Mesenchymal stem cell (in vitro differentiated cells and primary cell): ENCODE measurements at regions not wholly inside any gene's neighbourhood (a gene's known extent, or its start where the extent isn't known, plus 50 kb on each side); places are given as distances from the start of the nearest gene placed in this dataset.

Experiments used
- DNase-seq: peaks from one replicate; pipeline ENCODE4 v3.0.0-alpha.2; 2013
- H2AFZ ChIP-seq: one replicate; pipeline ENCODE4 v1.6.1; 2013; ENCODE audit warnings: low read depth, mild to moderate bottlenecking, control low read depth, inconsistent platforms, low read length, moderate library complexity
- H2AK5ac ChIP-seq: 2 replicates; pipeline ENCODE4 v1.6.1; 2013; ENCODE audit warnings: low read length, moderate library complexity, mild to moderate bottlenecking, inconsistent platforms; ENCODE audit not compliant: severe bottlenecking
- H2BK120ac ChIP-seq: one replicate; pipeline ENCODE4 v1.6.1; 2013; ENCODE audit warnings: low read depth, mild to moderate bottlenecking, inconsistent platforms, low read length, moderate library complexity
- H2BK12ac ChIP-seq, 2 experiments: one replicate each; pipeline ENCODE4 v1.6.1; 2013; ENCODE audit warnings: inconsistent platforms in 2 of 2, low read length in 2 of 2, mild to moderate bottlenecking in 2 of 2, moderate library complexity in 2 of 2, control low read depth in 1 of 2
- H2BK15ac ChIP-seq: one replicate; pipeline ENCODE4 v1.6.1; 2013; ENCODE audit warnings: mild to moderate bottlenecking, low read depth, inconsistent platforms; ENCODE audit not compliant: poor library complexity, severe bottlenecking
- H2BK5ac ChIP-seq: 2 replicates; pipeline ENCODE4 v1.6.1; 2013; ENCODE audit warnings: low read depth, mild to moderate bottlenecking, low read length, control low read depth, inconsistent platforms; ENCODE audit not compliant: poor library complexity, severe bottlenecking
- H3K14ac ChIP-seq, 2 experiments: one replicate each; pipeline ENCODE4 v1.6.1; 2013; ENCODE audit warnings: inconsistent platforms in 2 of 2, low read length in 2 of 2, control low read depth in 1 of 2, mild to moderate bottlenecking in 1 of 2, moderate library complexity in 1 of 2
- H3K18ac ChIP-seq, 2 experiments: one replicate each; pipeline ENCODE4 v1.6.1; 2013; ENCODE audit warnings: inconsistent platforms in 2 of 2, low read length in 2 of 2, control low read depth in 1 of 2, low read depth in 1 of 2, mild to moderate bottlenecking in 1 of 2
- H3K23ac ChIP-seq, 2 experiments: one replicate each; pipeline ENCODE4 v1.6.1; 2013; ENCODE audit warnings: inconsistent platforms in 2 of 2, low read length in 2 of 2, mild to moderate bottlenecking in 2 of 2, moderate library complexity in 2 of 2, control low read depth in 1 of 2
- H3K27ac ChIP-seq: 2 replicates; pipeline ENCODE4 v1.5.1; 2013; ENCODE audit warnings: mild to moderate bottlenecking, moderate library complexity, low read length, control low read depth, inconsistent platforms; ENCODE audit not compliant: poor library complexity, severe bottlenecking
- H3K27me3 ChIP-seq, 2 experiments: 2 replicates each; pipeline versions ENCODE4 v1.6.1 to v1.7.0; 2013; ENCODE audit warnings: low read length in 2 of 2, mild to moderate bottlenecking in 2 of 2, moderate library complexity in 2 of 2, control low read depth in 1 of 2, inconsistent platforms in 1 of 2; ENCODE audit not compliant: control insufficient read depth in 1 of 2, insufficient read depth in 1 of 2
- H3K36me3 ChIP-seq, 2 experiments: 2 replicates each; pipeline versions ENCODE4 v1.6.1 to v1.7.0; 2013; ENCODE audit warnings: low read length in 2 of 2, control low read depth in 1 of 2, inconsistent platforms in 1 of 2, low read depth in 1 of 2, mild to moderate bottlenecking in 1 of 2; ENCODE audit not compliant: insufficient read depth in 2 of 2, control insufficient read depth in 1 of 2
- H3K4ac ChIP-seq, 2 experiments: one replicate each; pipeline ENCODE4 v1.6.1; 2013; ENCODE audit warnings: inconsistent platforms in 2 of 2, low read length in 2 of 2, mild to moderate bottlenecking in 2 of 2, moderate library complexity in 2 of 2, control low read depth in 1 of 2, low read depth in 1 of 2
- H3K4me1 ChIP-seq: 2 replicates; pipeline ENCODE4 v1.6.1; 2013; ENCODE audit warnings: low read depth, low read length, control low read depth; ENCODE audit not compliant: control insufficient read depth, insufficient read depth
- H3K4me2 ChIP-seq: 2 replicates; pipeline ENCODE4 v1.6.1; 2013; ENCODE audit warnings: low read length, mild to moderate bottlenecking, inconsistent platforms; ENCODE audit not compliant: poor library complexity, severe bottlenecking
- H3K4me3 ChIP-seq, 2 experiments: 2 replicates each; pipeline versions ENCODE4 v1.5.1 to v1.7.0; 2013; ENCODE audit warnings: low read length in 2 of 2, mild to moderate bottlenecking in 2 of 2, control low read depth in 1 of 2, low read depth in 1 of 2; ENCODE audit not compliant: insufficient read depth in 1 of 2
- H3K79me1 ChIP-seq: replicated peaks from 2 replicates; pipeline ENCODE4 v1.6.1; 2013; ENCODE audit warnings: mild to moderate bottlenecking, control low read depth, low read length, inconsistent platforms; ENCODE audit not compliant: poor library complexity, severe bottlenecking
- H3K9ac ChIP-seq: 2 replicates; pipeline ENCODE4 v1.7.0; 2013; ENCODE audit warnings: mild to moderate bottlenecking, low read length, moderate library complexity
- H3K9me3 ChIP-seq: 2 replicates; pipeline ENCODE4 v1.7.0; 2013; ENCODE audit warnings: mild to moderate bottlenecking, low read length; ENCODE audit not compliant: control insufficient read depth
- H4K8ac ChIP-seq: one replicate; pipeline ENCODE4 v1.6.1; 2013; ENCODE audit warnings: inconsistent platforms, mild to moderate bottlenecking, low read length, moderate library complexity
- H4K91ac ChIP-seq: one replicate; pipeline ENCODE4 v1.6.1; 2013; ENCODE audit warnings: mild to moderate bottlenecking, low read length, inconsistent platforms
- WGBS: methylation state at CpG from one replicate; pipeline ENCODE4 v1.1.7; 2013; ENCODE audit warnings: mixed read lengths; 5-methylcytosine and 5-hydroxymethylcytosine counted together

GRCh38 chr16:64540434-64540833 lies 581.4 kb downstream of the CDH11 start:
- WGBS: 78% methylated on average over 3 of the region's 3 CpGs
- Histone ChIP-seq H2BK120ac (no peak overlapping the region), H4K91ac (no peak overlapping the region), H3K14ac (no peak overlapping the region), H2AFZ (no peak overlapping the region), H3K9ac (no peak overlapping the region), H3K4me2 (no peak overlapping the region), H2BK15ac (no peak overlapping the region), H3K4me3 (no peak overlapping the region), H3K9me3 (no peaks in the 10 kb centered on the region), H3K4me1 (no peaks in the 10 kb centered on the region), H3K4ac (no peak overlapping the region), H4K8ac (no peak overlapping the region), H2BK12ac (no peak overlapping the region), H3K27ac (no peak overlapping the region), H3K27me3 (no peaks in the 10 kb centered on the region), H2BK5ac (no peak overlapping the region), H3K36me3 (no peaks in the 10 kb centered on the region), H3K23ac (no peak overlapping the region), H3K79me1 (no peaks in the 10 kb centered on the region), H3K18ac (no peak overlapping the region), H2AK5ac (no peak overlapping the region)
- DNase-seq: no peak

- no peak overlapping the region for H2AK5ac ChIP-seq
- no peak overlapping the region for H3K4ac ChIP-seq
- no peak for DNase-seq
- H3K4me3 ChIP-seq: no peak overlapping the region
- no peak overlapping the region for H4K8ac ChIP-seq
- H3K27ac ChIP-seq: no peak overlapping the region
- H4K91ac ChIP-seq: no peak overlapping the region
- no peak overlapping the region for H2AFZ ChIP-seq
- H3K9me3 ChIP-seq: no peaks in the 10 kb centered on the region
- no peaks in the 10 kb centered on the region for H3K27me3 ChIP-seq
- H2BK15ac ChIP-seq: no peak overlapping the region
- H3K23ac ChIP-seq: no peak overlapping the region
- no peak overlapping the region for H2BK5ac ChIP-seq
- H2BK120ac ChIP-seq: no peak overlapping the region
- no peak overlapping the region for H3K9ac ChIP-seq
- WGBS: 94% methylated on average over 4 of the region's 4 CpGs
- H3K4me2 ChIP-seq: no peak overlapping the region
- no peaks in the 10 kb centered on the region for H3K79me1 ChIP-seq
- no peak overlapping the region for H3K14ac ChIP-seq
- H3K4me1 ChIP-seq: no peaks in the 10 kb centered on the region
- no peaks in the 10 kb centered on the region for H3K36me3 ChIP-seq
- H2BK12ac ChIP-seq: no peak overlapping the region
- H3K18ac ChIP-seq: no peak overlapping the region
These were observed 582.0 kb downstream of the CDH11 start for GRCh38 chr16:64539811-64540371.

GRCh38 chr16:64534180-64534780 lies 587.6 kb downstream of the CDH11 start:
- H3K23ac ChIP-seq: no peak overlapping the region
- no peak overlapping the region for H4K91ac ChIP-seq
- no peak overlapping the region for H2BK120ac ChIP-seq
- H3K27me3 ChIP-seq: no peaks in the 10 kb centered on the region
- no peaks in the 10 kb centered on the region for H3K9me3 ChIP-seq
- H3K4ac ChIP-seq: peak overlapping the region in 1 of 2 experiments; percentile 49
- no peak overlapping the region for H3K9ac ChIP-seq
- H2AFZ ChIP-seq: no peak overlapping the region
- H3K4me1 ChIP-seq: no peaks in the 10 kb centered on the region
- H2BK15ac ChIP-seq: no peak overlapping the region
- no peak overlapping the region for H3K18ac ChIP-seq
- H3K36me3 ChIP-seq: no peaks in the 10 kb centered on the region
- H4K8ac ChIP-seq: no peak overlapping the region
- H2AK5ac ChIP-seq: no peak overlapping the region
- DNase-seq: no peak
- H3K14ac ChIP-seq: no peak overlapping the region
- H3K4me3 ChIP-seq: no peak overlapping the region
- H2BK5ac ChIP-seq: no peak overlapping the region
- WGBS: 98% methylated on average over 6 of the region's 6 CpGs
- H2BK12ac ChIP-seq: no peak overlapping the region
- no peak overlapping the region for H3K4me2 ChIP-seq
- no peak overlapping the region for H3K27ac ChIP-seq
- H3K79me1 ChIP-seq: no peaks in the 10 kb centered on the region

GRCh38 chr16:64532691-64533090 lies 589.2 kb downstream of the CDH11 start:
- H3K27me3 ChIP-seq: no peaks in the 10 kb centered on the region
- H3K18ac ChIP-seq: peak overlapping the region in 1 of 2 experiments; percentile 30
- no peak overlapping the region for H2AK5ac ChIP-seq
- H4K91ac ChIP-seq: no peak overlapping the region
- no peak overlapping the region for H3K27ac ChIP-seq
- H2BK15ac ChIP-seq: no peak overlapping the region
- H4K8ac ChIP-seq: no peak overlapping the region
- no peak overlapping the region for H3K9ac ChIP-seq
- no peak overlapping the region for H2BK120ac ChIP-seq
- H3K79me1 ChIP-seq: no peaks in the 10 kb centered on the region
- no peaks in the 10 kb centered on the region for H3K9me3 ChIP-seq
- H2AFZ ChIP-seq: no peak overlapping the region
- H3K36me3 ChIP-seq: no peaks in the 10 kb centered on the region
- DNase-seq: no peak
- no peak overlapping the region for H3K4ac ChIP-seq
- no peak overlapping the region for H3K23ac ChIP-seq
- H2BK5ac ChIP-seq: no peak overlapping the region
- no peak overlapping the region for H3K4me3 ChIP-seq
- 90% methylated on average over 9 of the region's 9 CpGs for WGBS
- H3K14ac ChIP-seq: no peak overlapping the region
- H3K4me2 ChIP-seq: no peak overlapping the region
- H2BK12ac ChIP-seq: no peak overlapping the region
- no peaks in the 10 kb centered on the region for H3K4me1 ChIP-seq
